ENCODE measurements at regions not wholly inside any gene's neighbourhood (a gene's known extent, or its start where the extent isn't known, plus 50 kb on each side); places are given as distances from the start of the nearest gene placed in this dataset.

GRCh38 chr1:184866586-184866985 is 107.7 kb downstream of the NIBAN1 start:
- TF ChIP-seq CTCF (conservative IDR thresholded peaks at IDR 0.05; ENCODE audit: low read depth, low read length) (no peak), EZH2phosphoT487 (IDR thresholded peaks at IDR 0.05; ENCODE audit: borderline replicate concordance, low read length) (no peak), EZH2 (IDR thresholded peaks at IDR 0.05; ENCODE audit: low read length, unreplicated experiment) (no peak)
